ENCODE measurements at regions not wholly inside any gene's neighbourhood (a gene's known extent, or its start where the extent isn't known, plus 50 kb on each side); places are given as distances from the start of the nearest gene placed in this dataset.
"Not testable (repeated sequence)": the region's sequence is repeated elsewhere in the genome, so short reads cannot be mapped to it uniquely, and the experiment has no call there.

- DNase-seq: no peak
These were observed 142.4 kb downstream of the ZFP64 start for GRCh38 chr20:52049001-52049731.

- DNase-seq: peak; percentile 16 to 25
These were observed 143.5 kb downstream of the ZFP64 start for GRCh38 chr20:52047811-52048764.

- DNase-seq: no peak
These were observed 149.6 kb downstream of the ZFP64 start for GRCh38 chr20:52041966-52042365.

GRCh38 chr20:52039790-52040189 lies 151.8 kb downstream of the ZFP64 start:
- DNase-seq: no peak

- DNase-seq: not testable (repeated sequence)
These were observed 152.9 kb downstream of the ZFP64 start for GRCh38 chr20:52038632-52039031.

GRCh38 chr20:52037370-52037769 lies 154.2 kb downstream of the ZFP64 start:
- DNase-seq: no peak

GRCh38 chr20:52035977-52036376 lies 155.6 kb downstream of the ZFP64 start:
- no peak for DNase-seq

GRCh38 chr20:52035498-52035897 lies 156.1 kb downstream of the ZFP64 start:
- DNase-seq: no peak

- no peak for DNase-seq
These were observed 157.0 kb downstream of the ZFP64 start for GRCh38 chr20:52034581-52034980.

GRCh38 chr20:52033313-52033712 lies 158.3 kb downstream of the ZFP64 start:
- no peak for DNase-seq

GRCh38 chr20:52032304-52032683 lies 159.3 kb downstream of the ZFP64 start:
- not testable (repeated sequence) for DNase-seq

- peak; percentile 4 to 31 for DNase-seq
These were observed 159.8 kb downstream of the ZFP64 start for GRCh38 chr20:52031563-52032303.

- no peak for DNase-seq
These were observed 160.4 kb downstream of the ZFP64 start for GRCh38 chr20:52031206-52031562.

- DNase-seq: not testable (repeated sequence)
These were observed 162.4 kb downstream of the ZFP64 start for GRCh38 chr20:52029129-52029528.

- no peak for DNase-seq
These were observed 165.6 kb downstream of the ZFP64 start for GRCh38 chr20:52025938-52026337.

GRCh38 chr20:52019313-52019712 lies 172.3 kb downstream of the ZFP64 start:
- no peak for DNase-seq

GRCh38 chr20:52017669-52018317 lies 173.8 kb downstream of the ZFP64 start:
- no peak for DNase-seq

- no peak for DNase-seq
These were observed 175.6 kb downstream of the ZFP64 start for GRCh38 chr20:52016022-52016421.

- no peak for DNase-seq
These were observed 176.4 kb downstream of the ZFP64 start for GRCh38 chr20:52015155-52015554.

- DNase-seq: no peak
These were observed 179.5 kb downstream of the ZFP64 start for GRCh38 chr20:52012079-52012478.

GRCh38 chr20:52011093-52011492 lies 180.5 kb downstream of the ZFP64 start:
- no peak for DNase-seq

GRCh38 chr20:52010541-52010940 lies 181.0 kb downstream of the ZFP64 start:
- DNase-seq: no peak

GRCh38 chr20:52008874-52009273 lies 182.7 kb downstream of the ZFP64 start:
- DNase-seq: no peak

Measured in CD4-positive, alpha-beta T cell treated with Interleukin-1 beta for 1 hour (primary cell).